ENCODE measurements at regions not wholly inside any gene's neighbourhood (a gene's known extent, or its start where the extent isn't known, plus 50 kb on each side); places are given as distances from the start of the nearest gene placed in this dataset.
"Not testable (repeated sequence)": the region's sequence is repeated elsewhere in the genome, so short reads cannot be mapped to it uniquely, and the experiment has no call there.

GRCh38 chr11:86738568-86738967 lies 61.8 kb upstream of the PRSS23 start:
- no peaks in the 10 kb centered on the region for H3K36me3 ChIP-seq (ENCODE audit: control insufficient read depth, insufficient read depth, low read length, severe bottlenecking)
- no peak for DNase-seq (ENCODE audit: low read depth)
- no peaks in the 10 kb centered on the region for H3K9me3 ChIP-seq (ENCODE audit: control insufficient read depth, low read length)
- H3K27me3 ChIP-seq (replicated peaks; ENCODE audit: control insufficient read depth, insufficient read depth, low read length) = no peaks in the 10 kb centered on the region
- H3K9ac ChIP-seq (ENCODE audit: low read length) = no peak overlapping the region
- H3K4me3 ChIP-seq (ENCODE audit: low read length) = no peak overlapping the region
- peaks cover 77% of the 10 kb centered on the region for H3K4me1 ChIP-seq (ENCODE audit: control insufficient read depth, insufficient read depth, low read length)

GRCh38 chr11:86737737-86738136 lies 62.6 kb upstream of the PRSS23 start:
- no peak overlapping the region for H3K4me3 ChIP-seq (ENCODE audit: low read length)
- no peaks in the 10 kb centered on the region for H3K27me3 ChIP-seq (replicated peaks; ENCODE audit: control insufficient read depth, insufficient read depth, low read length)
- no peaks in the 10 kb centered on the region for H3K9me3 ChIP-seq (ENCODE audit: control insufficient read depth, low read length)
- peak; percentile 81 for DNase-seq (ENCODE audit: low read depth)
- no peaks in the 10 kb centered on the region for H3K36me3 ChIP-seq (ENCODE audit: control insufficient read depth, insufficient read depth, low read length, severe bottlenecking)
- H3K4me1 ChIP-seq (ENCODE audit: control insufficient read depth, insufficient read depth, low read length) = peaks cover 74% of the 10 kb centered on the region
- H3K9ac ChIP-seq (ENCODE audit: low read length) = peak overlapping the region; percentile 32

- no peaks in the 10 kb centered on the region for H3K36me3 ChIP-seq (ENCODE audit: control insufficient read depth, insufficient read depth, low read length, severe bottlenecking)
- peaks cover 69% of the 10 kb centered on the region for H3K4me1 ChIP-seq (ENCODE audit: control insufficient read depth, insufficient read depth, low read length)
- no peak overlapping the region for H3K4me3 ChIP-seq (ENCODE audit: low read length)
- H3K27me3 ChIP-seq (replicated peaks; ENCODE audit: control insufficient read depth, insufficient read depth, low read length) = no peaks in the 10 kb centered on the region
- DNase-seq (ENCODE audit: low read depth) = no peak
- H3K9ac ChIP-seq (ENCODE audit: low read length) = peak overlapping the region; percentile 32
- no peaks in the 10 kb centered on the region for H3K9me3 ChIP-seq (ENCODE audit: control insufficient read depth, low read length)
These were observed 63.1 kb upstream of the PRSS23 start for GRCh38 chr11:86737230-86737629.

GRCh38 chr11:86736291-86737143 lies 63.8 kb upstream of the PRSS23 start:
- H3K9ac ChIP-seq (ENCODE audit: low read length) = peak overlapping the region; percentile 38
- no peak for DNase-seq (ENCODE audit: low read depth)
- no peaks in the 10 kb centered on the region for H3K36me3 ChIP-seq (ENCODE audit: control insufficient read depth, insufficient read depth, low read length, severe bottlenecking)
- peaks cover 61% of the 10 kb centered on the region for H3K4me1 ChIP-seq (ENCODE audit: control insufficient read depth, insufficient read depth, low read length)
- no peak overlapping the region for H3K4me3 ChIP-seq (ENCODE audit: low read length)
- H3K27me3 ChIP-seq (replicated peaks; ENCODE audit: control insufficient read depth, insufficient read depth, low read length) = no peaks in the 10 kb centered on the region
- no peaks in the 10 kb centered on the region for H3K9me3 ChIP-seq (ENCODE audit: control insufficient read depth, low read length)

GRCh38 chr11:86735451-86736290 lies 63.3 kb upstream of the ME3 start:
- H3K9ac ChIP-seq (ENCODE audit: low read length) = peak overlapping the region; percentile 38
- no peak overlapping the region for H3K4me3 ChIP-seq (ENCODE audit: low read length)
- peaks cover 53% of the 10 kb centered on the region for H3K4me1 ChIP-seq (ENCODE audit: control insufficient read depth, insufficient read depth, low read length)
- no peaks in the 10 kb centered on the region for H3K27me3 ChIP-seq (replicated peaks; ENCODE audit: control insufficient read depth, insufficient read depth, low read length)
- no peaks in the 10 kb centered on the region for H3K9me3 ChIP-seq (ENCODE audit: control insufficient read depth, low read length)
- DNase-seq (ENCODE audit: low read depth) = peak; percentile 74
- no peaks in the 10 kb centered on the region for H3K36me3 ChIP-seq (ENCODE audit: control insufficient read depth, insufficient read depth, low read length, severe bottlenecking)

GRCh38 chr11:86732739-86733138 lies 60.3 kb upstream of the ME3 start:
- not testable (repeated sequence) for H3K4me3 ChIP-seq (ENCODE audit: low read length); H3K27me3 ChIP-seq (replicated peaks; ENCODE audit: control insufficient read depth, insufficient read depth, low read length); DNase-seq (ENCODE audit: low read depth); H3K9me3 ChIP-seq (ENCODE audit: control insufficient read depth, low read length); H3K36me3 ChIP-seq (ENCODE audit: control insufficient read depth, insufficient read depth, low read length, severe bottlenecking); H3K9ac ChIP-seq (ENCODE audit: low read length)
- H3K4me1 ChIP-seq (ENCODE audit: control insufficient read depth, insufficient read depth, low read length) = peaks cover 24% of the 10 kb centered on the region

- not testable (repeated sequence) for H3K9me3 ChIP-seq (ENCODE audit: control insufficient read depth, low read length); DNase-seq (ENCODE audit: low read depth); H3K36me3 ChIP-seq (ENCODE audit: control insufficient read depth, insufficient read depth, low read length, severe bottlenecking); H3K27me3 ChIP-seq (replicated peaks; ENCODE audit: control insufficient read depth, insufficient read depth, low read length); H3K9ac ChIP-seq (ENCODE audit: low read length); H3K4me3 ChIP-seq (ENCODE audit: low read length)
- peaks cover 20% of the 10 kb centered on the region for H3K4me1 ChIP-seq (ENCODE audit: control insufficient read depth, insufficient read depth, low read length)
These were observed 59.9 kb upstream of the ME3 start for GRCh38 chr11:86732286-86732685.

GRCh38 chr11:86729576-86729975 lies 57.2 kb upstream of the ME3 start:
- not testable (repeated sequence) for H3K9me3 ChIP-seq (ENCODE audit: control insufficient read depth, low read length); H3K9ac ChIP-seq (ENCODE audit: low read length); H3K36me3 ChIP-seq (ENCODE audit: control insufficient read depth, insufficient read depth, low read length, severe bottlenecking); DNase-seq (ENCODE audit: low read depth); H3K4me1 ChIP-seq (ENCODE audit: control insufficient read depth, insufficient read depth, low read length); H3K27me3 ChIP-seq (replicated peaks; ENCODE audit: control insufficient read depth, insufficient read depth, low read length); H3K4me3 ChIP-seq (ENCODE audit: low read length)

- Histone ChIP-seq H3K27me3 (replicated peaks; ENCODE audit: control insufficient read depth, insufficient read depth, low read length) (no peaks in the 10 kb centered on the region), H3K9ac (ENCODE audit: low read length) (no peak overlapping the region), H3K36me3 (ENCODE audit: control insufficient read depth, insufficient read depth, low read length, severe bottlenecking) (no peaks in the 10 kb centered on the region), H3K4me3 (ENCODE audit: low read length) (no peak overlapping the region), H3K9me3 (ENCODE audit: control insufficient read depth, low read length) (peaks cover under 1% of the 10 kb centered on the region), H3K4me1 (ENCODE audit: control insufficient read depth, insufficient read depth, low read length) (peaks cover 5% of the 10 kb centered on the region)
- DNase-seq (ENCODE audit: low read depth) = no peak
These were observed 56.1 kb upstream of the ME3 start for GRCh38 chr11:86728562-86728961.

GRCh38 chr11:86726770-86727504 lies 54.5 kb upstream of the ME3 start:
- no peak for DNase-seq (ENCODE audit: low read depth)
- Histone ChIP-seq H3K9ac (ENCODE audit: low read length) (no peak overlapping the region), H3K4me1 (ENCODE audit: control insufficient read depth, insufficient read depth, low read length) (peaks cover 7% of the 10 kb centered on the region), H3K27me3 (replicated peaks; ENCODE audit: control insufficient read depth, insufficient read depth, low read length) (no peaks in the 10 kb centered on the region), H3K4me3 (ENCODE audit: low read length) (no peak overlapping the region), H3K9me3 (ENCODE audit: control insufficient read depth, low read length) (peaks cover 9% of the 10 kb centered on the region), H3K36me3 (ENCODE audit: control insufficient read depth, insufficient read depth, low read length, severe bottlenecking) (no peaks in the 10 kb centered on the region)

Data from adipocyte (in vitro differentiated cells).